ENCODE measurements at regions not wholly inside any gene's neighbourhood (a gene's known extent, or its start where the extent isn't known, plus 50 kb on each side); places are given as distances from the start of the nearest gene placed in this dataset.

GRCh38 chr16:9479008-9479407 lies 387.6 kb downstream of the HAPSTR1 start:
- H3K36me3 ChIP-seq (replicated peaks in 1 of 2; ENCODE audit: control insufficient read depth in 2 of 2, insufficient read depth in 2 of 2, low read length in 2 of 2), result no peaks in the 10 kb centered on the region
- H2AK5ac ChIP-seq (ENCODE audit: low read depth, low read length), result no peak overlapping the region
- H3K4ac ChIP-seq (ENCODE audit: low read length), result no peak overlapping the region
- DNase-seq (ENCODE audit: low spot score), result no peak
- no peak overlapping the region for H2AFZ ChIP-seq (ENCODE audit: low read length)
- H3K27me3 ChIP-seq (ENCODE audit: control insufficient read depth in 3 of 3, insufficient read depth in 3 of 3, low read depth in 1 of 3, low read length in 3 of 3), result no peaks in the 10 kb centered on the region
- H3K4me2 ChIP-seq (ENCODE audit: insufficient read depth, low read length, poor library complexity, severe bottlenecking), result no peak overlapping the region
- no peak overlapping the region for H3K14ac ChIP-seq (ENCODE audit: low read length)
- H2BK12ac ChIP-seq (ENCODE audit: low read length), result no peak overlapping the region
- no peak overlapping the region for H4K8ac ChIP-seq (ENCODE audit: low read depth, low read length)
- no peak overlapping the region for H3K9ac ChIP-seq (ENCODE audit: low read depth, low read length, poor library complexity)
- no peak overlapping the region for H3K23ac ChIP-seq (ENCODE audit: low read depth, low read length, poor library complexity)
- H3K79me1 ChIP-seq (ENCODE audit: low read depth, low read length), result no peaks in the 10 kb centered on the region
- no peak overlapping the region for H3K18ac ChIP-seq (ENCODE audit: low read length)
- no peak overlapping the region for H2BK5ac ChIP-seq (ENCODE audit: low read length)
- no peaks in the 10 kb centered on the region for H3K9me3 ChIP-seq (replicated peaks in 1 of 2; ENCODE audit: control insufficient read depth in 2 of 2, insufficient read depth in 1 of 2, low read depth in 1 of 2, low read length in 2 of 2)
- H3K27ac ChIP-seq (replicated peaks; ENCODE audit: low read length), result no peak overlapping the region
- peaks cover 0 to 1% of the 10 kb centered on the region in 2 donors for H3K4me1 ChIP-seq (ENCODE audit: control insufficient read depth in 2 of 2, insufficient read depth in 1 of 2, low read depth in 1 of 2, low read length in 2 of 2)
- no peak overlapping the region for H2BK120ac ChIP-seq (ENCODE audit: low read depth, low read length)
- WGBS, 2 donors (ENCODE audit: extremely low coverage in 2 of 2, insufficient read length in 2 of 2, insufficient replicate concordance in 1 of 2), result no CpG with 5 or more reads among the region's 2 CpGs
- H4K91ac ChIP-seq (ENCODE audit: low read depth, low read length, poor library complexity), result no peak overlapping the region
- H3K4me3 ChIP-seq (ENCODE audit: low read length in 2 of 2), result no peak overlapping the region
- no peak overlapping the region for H2BK15ac ChIP-seq (ENCODE audit: low read length)

DNA sequence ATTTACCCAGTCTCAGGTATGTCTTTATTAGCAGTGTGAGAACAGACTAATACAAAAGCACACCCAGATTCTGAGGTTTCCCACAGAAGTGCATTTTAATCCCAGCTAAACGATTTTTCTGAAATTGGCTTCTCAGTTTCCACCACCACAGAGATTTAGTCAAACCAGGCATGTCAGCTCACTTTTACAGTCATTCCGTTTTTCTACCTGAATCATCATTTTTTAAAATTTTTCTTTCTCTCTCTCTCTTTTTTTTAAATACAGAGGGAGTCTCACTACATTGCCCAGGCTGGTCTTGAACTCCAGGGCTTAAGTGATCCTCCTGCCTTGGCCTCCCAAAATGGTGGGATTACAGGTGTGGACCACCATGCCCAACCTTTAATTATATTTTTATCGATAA lies 389.1 kb downstream of the HAPSTR1 start:
- Histone ChIP-seq H2BK12ac (ENCODE audit: low read length) (no peak overlapping the region), H3K9me3 (replicated peaks in 1 of 2; ENCODE audit: control insufficient read depth in 2 of 2, insufficient read depth in 1 of 2, low read depth in 1 of 2, low read length in 2 of 2) (no peaks in the 10 kb centered on the region), H3K4ac (ENCODE audit: low read length) (no peak overlapping the region), H2BK120ac (ENCODE audit: low read depth, low read length) (no peak overlapping the region), H3K18ac (ENCODE audit: low read length) (no peak overlapping the region), H3K4me2 (ENCODE audit: insufficient read depth, low read length, poor library complexity, severe bottlenecking) (no peak overlapping the region), H2BK5ac (ENCODE audit: low read length) (no peak overlapping the region), H3K27me3 (ENCODE audit: control insufficient read depth in 3 of 3, insufficient read depth in 3 of 3, low read depth in 1 of 3, low read length in 3 of 3) (no peaks in the 10 kb centered on the region), H3K79me1 (ENCODE audit: low read depth, low read length) (no peaks in the 10 kb centered on the region), H3K36me3 (replicated peaks in 1 of 2; ENCODE audit: control insufficient read depth in 2 of 2, insufficient read depth in 2 of 2, low read length in 2 of 2) (no peaks in the 10 kb centered on the region), H2AFZ (ENCODE audit: low read length) (no peak overlapping the region), H3K9ac (ENCODE audit: low read depth, low read length, poor library complexity) (no peak overlapping the region), H4K8ac (ENCODE audit: low read depth, low read length) (no peak overlapping the region), H3K14ac (ENCODE audit: low read length) (no peak overlapping the region), H2BK15ac (ENCODE audit: low read length) (no peak overlapping the region), H3K4me3 (ENCODE audit: low read length in 2 of 2) (no peak overlapping the region), H3K4me1 (ENCODE audit: control insufficient read depth in 2 of 2, insufficient read depth in 1 of 2, low read depth in 1 of 2, low read length in 2 of 2) (peaks cover 0 to 1% of the 10 kb centered on the region in 2 donors), H3K27ac (replicated peaks; ENCODE audit: low read length) (no peak overlapping the region), H4K91ac (ENCODE audit: low read depth, low read length, poor library complexity) (no peak overlapping the region), H2AK5ac (ENCODE audit: low read depth, low read length) (no peak overlapping the region), H3K23ac (ENCODE audit: low read depth, low read length, poor library complexity) (no peak overlapping the region)
- no peak for DNase-seq (ENCODE audit: low spot score)
- WGBS, 2 donors (ENCODE audit: extremely low coverage in 2 of 2, insufficient read length in 2 of 2, insufficient replicate concordance in 1 of 2), result no CpG with 5 or more reads among the region's 3 CpGs

- no peak overlapping the region for H3K4me2 ChIP-seq (ENCODE audit: insufficient read depth, low read length, poor library complexity, severe bottlenecking)
- H4K91ac ChIP-seq (ENCODE audit: low read depth, low read length, poor library complexity), result no peak overlapping the region
- H3K4ac ChIP-seq (ENCODE audit: low read length), result no peak overlapping the region
- peaks cover 0 to 1% of the 10 kb centered on the region in 2 donors for H3K4me1 ChIP-seq (ENCODE audit: control insufficient read depth in 2 of 2, insufficient read depth in 1 of 2, low read depth in 1 of 2, low read length in 2 of 2)
- no peak overlapping the region for H2AFZ ChIP-seq (ENCODE audit: low read length)
- H3K18ac ChIP-seq (ENCODE audit: low read length), result peak overlapping the region; percentile 34
- no peak overlapping the region for H2AK5ac ChIP-seq (ENCODE audit: low read depth, low read length)
- H4K8ac ChIP-seq (ENCODE audit: low read depth, low read length), result no peak overlapping the region
- H3K79me1 ChIP-seq (ENCODE audit: low read depth, low read length), result no peaks in the 10 kb centered on the region
- H3K27ac ChIP-seq (replicated peaks; ENCODE audit: low read length), result no peak overlapping the region
- H3K9ac ChIP-seq (ENCODE audit: low read depth, low read length, poor library complexity), result no peak overlapping the region
- no peak overlapping the region for H3K4me3 ChIP-seq (ENCODE audit: low read length in 2 of 2)
- 100% methylated on average over 1 of the region's 18 CpGs; no CpG with 5 or more reads in 1 of the 2 donors for WGBS, 2 donors (ENCODE audit: extremely low coverage in 2 of 2, insufficient read length in 2 of 2, insufficient replicate concordance in 1 of 2)
- H3K27me3 ChIP-seq (ENCODE audit: control insufficient read depth in 3 of 3, insufficient read depth in 3 of 3, low read depth in 1 of 3, low read length in 3 of 3), result no peaks in the 10 kb centered on the region
- no peak overlapping the region for H3K23ac ChIP-seq (ENCODE audit: low read depth, low read length, poor library complexity)
- H3K9me3 ChIP-seq (replicated peaks in 1 of 2; ENCODE audit: control insufficient read depth in 2 of 2, insufficient read depth in 1 of 2, low read depth in 1 of 2, low read length in 2 of 2), result no peaks in the 10 kb centered on the region
- H2BK5ac ChIP-seq (ENCODE audit: low read length), result no peak overlapping the region
- H2BK15ac ChIP-seq (ENCODE audit: low read length), result no peak overlapping the region
- H3K14ac ChIP-seq (ENCODE audit: low read length), result no peak overlapping the region
- no peak overlapping the region for H2BK120ac ChIP-seq (ENCODE audit: low read depth, low read length)
- H2BK12ac ChIP-seq (ENCODE audit: low read length), result no peak overlapping the region
- H3K36me3 ChIP-seq (replicated peaks in 1 of 2; ENCODE audit: control insufficient read depth in 2 of 2, insufficient read depth in 2 of 2, low read length in 2 of 2), result no peaks in the 10 kb centered on the region
- no peak for DNase-seq (ENCODE audit: low spot score)
Observed at GRCh38 chr16:9481747-9482730, 390.6 kb downstream of the HAPSTR1 start.

DNA sequence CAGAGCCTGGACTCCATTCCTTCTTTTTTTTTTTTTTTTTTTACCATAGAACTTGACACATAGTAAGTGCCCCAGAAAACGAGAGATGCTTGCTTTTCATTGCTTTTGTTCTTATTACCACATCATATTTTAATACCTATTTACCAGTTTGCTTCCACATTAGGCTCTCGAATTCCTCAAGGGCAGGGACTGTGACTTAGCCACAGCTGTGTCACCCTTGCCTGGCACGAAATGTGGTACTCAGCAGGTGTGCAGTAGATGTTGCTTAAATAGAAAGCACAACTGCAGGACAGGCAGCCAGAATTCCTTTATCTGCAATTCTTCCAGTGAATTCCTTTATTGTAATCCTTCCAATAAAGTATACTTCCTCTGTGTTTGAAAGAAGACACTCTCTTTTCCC lies 393.0 kb downstream of the HAPSTR1 start:
- H3K4ac ChIP-seq (ENCODE audit: low read length), result no peak overlapping the region
- H3K4me1 ChIP-seq (ENCODE audit: control insufficient read depth in 2 of 2, insufficient read depth in 1 of 2, low read depth in 1 of 2, low read length in 2 of 2), result peaks cover 0 to 1% of the 10 kb centered on the region in 2 donors
- H3K36me3 ChIP-seq (replicated peaks in 1 of 2; ENCODE audit: control insufficient read depth in 2 of 2, insufficient read depth in 2 of 2, low read length in 2 of 2), result no peaks in the 10 kb centered on the region
- H2BK120ac ChIP-seq (ENCODE audit: low read depth, low read length), result no peak overlapping the region
- no peak overlapping the region for H2AK5ac ChIP-seq (ENCODE audit: low read depth, low read length)
- H3K79me1 ChIP-seq (ENCODE audit: low read depth, low read length), result no peaks in the 10 kb centered on the region
- H2BK5ac ChIP-seq (ENCODE audit: low read length), result no peak overlapping the region
- no CpG with 5 or more reads among the region's 3 CpGs for WGBS, 2 donors (ENCODE audit: extremely low coverage in 2 of 2, insufficient read length in 2 of 2, insufficient replicate concordance in 1 of 2)
- no peak overlapping the region for H2BK15ac ChIP-seq (ENCODE audit: low read length)
- no peak overlapping the region for H3K9ac ChIP-seq (ENCODE audit: low read depth, low read length, poor library complexity)
- DNase-seq (ENCODE audit: low spot score), result no peak
- no peak overlapping the region for H3K14ac ChIP-seq (ENCODE audit: low read length)
- no peaks in the 10 kb centered on the region for H3K9me3 ChIP-seq (replicated peaks in 1 of 2; ENCODE audit: control insufficient read depth in 2 of 2, insufficient read depth in 1 of 2, low read depth in 1 of 2, low read length in 2 of 2)
- no peaks in the 10 kb centered on the region for H3K27me3 ChIP-seq (ENCODE audit: control insufficient read depth in 3 of 3, insufficient read depth in 3 of 3, low read depth in 1 of 3, low read length in 3 of 3)
- H3K27ac ChIP-seq (replicated peaks; ENCODE audit: low read length), result no peak overlapping the region
- H4K91ac ChIP-seq (ENCODE audit: low read depth, low read length, poor library complexity), result no peak overlapping the region
- no peak overlapping the region for H2AFZ ChIP-seq (ENCODE audit: low read length)
- no peak overlapping the region for H3K4me3 ChIP-seq (ENCODE audit: low read length in 2 of 2)
- H2BK12ac ChIP-seq (ENCODE audit: low read length), result peak overlapping the region; percentile 51
- H3K4me2 ChIP-seq (ENCODE audit: insufficient read depth, low read length, poor library complexity, severe bottlenecking), result no peak overlapping the region
- H4K8ac ChIP-seq (ENCODE audit: low read depth, low read length), result no peak overlapping the region
- no peak overlapping the region for H3K18ac ChIP-seq (ENCODE audit: low read length)
- H3K23ac ChIP-seq (ENCODE audit: low read depth, low read length, poor library complexity), result no peak overlapping the region

Measured in neuronal stem cell (in vitro differentiated cells).